H9 (cell line): ENCODE measurements at regions not wholly inside any gene's neighbourhood (a gene's known extent, or its start where the extent isn't known, plus 50 kb on each side); places are given as distances from the start of the nearest gene placed in this dataset.

Experiments used
- DNase-seq: peaks from one replicate; pipeline ENCODE4 v3.0.0-alpha.2; 2017
- H2AFZ ChIP-seq: one replicate; pipeline ENCODE4 v1.6.1; 2013; ENCODE audit warnings: mild to moderate bottlenecking, low read length, control low read depth, moderate library complexity
- H2AK5ac ChIP-seq: 2 replicates; pipeline ENCODE4 v1.6.1; 2013; ENCODE audit warnings: low read length, control low read depth, mixed read lengths; ENCODE audit not compliant: insufficient read length
- H2BK120ac ChIP-seq: one replicate; pipeline ENCODE4 v1.6.1; 2013; ENCODE audit warnings: low read depth, mild to moderate bottlenecking, low read length, control low read depth, inconsistent platforms; ENCODE audit not compliant: poor library complexity, severe bottlenecking
- H2BK12ac ChIP-seq: 2 replicates; pipeline ENCODE4 v1.6.1; 2013; ENCODE audit warnings: low read length, control low read depth, mixed read lengths, low read depth; ENCODE audit not compliant: insufficient read length
- H2BK15ac ChIP-seq: 2 replicates; pipeline ENCODE4 v1.6.1; 2013; ENCODE audit warnings: low read depth, low read length, control low read depth
- H2BK20ac ChIP-seq: one replicate; pipeline ENCODE4 v1.6.1; 2013; ENCODE audit warnings: low read depth, mild to moderate bottlenecking, low read length, control low read depth, inconsistent platforms; ENCODE audit not compliant: poor library complexity, severe bottlenecking
- H2BK5ac ChIP-seq: 2 replicates; pipeline ENCODE4 v1.6.1; 2013; ENCODE audit warnings: low read length, control low read depth, mixed read lengths; ENCODE audit not compliant: insufficient read length
- H3K14ac ChIP-seq: 2 replicates; pipeline ENCODE4 v1.6.1; 2013; ENCODE audit warnings: low read length, control low read depth; ENCODE audit not compliant: insufficient read depth
- H3K18ac ChIP-seq: 2 replicates; pipeline ENCODE4 v1.6.1; 2013; ENCODE audit warnings: low read depth, mild to moderate bottlenecking, mixed read lengths, low read length, control low read depth; ENCODE audit not compliant: insufficient read length
- H3K23ac ChIP-seq: 2 replicates; pipeline ENCODE4 v1.6.1; 2013; ENCODE audit warnings: low read length, control low read depth, mixed read lengths, low read depth; ENCODE audit not compliant: insufficient read length
- H3K23me2 ChIP-seq: 2 replicates; pipeline ENCODE4 v1.6.1; 2013; ENCODE audit warnings: low read depth, mild to moderate bottlenecking, mixed read lengths, low read length, control low read depth; ENCODE audit not compliant: insufficient read length, poor library complexity, severe bottlenecking
- H3K27ac ChIP-seq: 2 replicates; pipeline ENCODE4 v1.5.1; 2013; ENCODE audit warnings: low read length, control low read depth, mixed read lengths, low read depth; ENCODE audit not compliant: insufficient read length
- H3K27me3 ChIP-seq: 2 replicates; pipeline ENCODE4 v1.6.1; 2013; ENCODE audit warnings: low read length, control low read depth, inconsistent platforms; ENCODE audit not compliant: insufficient read depth
- H3K4ac ChIP-seq: 2 replicates; pipeline ENCODE4 v1.6.1; 2013; ENCODE audit warnings: low read depth, mild to moderate bottlenecking, control low read depth, inconsistent platforms, low read length, moderate library complexity
- H3K4me1 ChIP-seq: 2 replicates; pipeline ENCODE4 v1.6.1; 2013; ENCODE audit warnings: low read length, control low read depth, inconsistent platforms; ENCODE audit not compliant: insufficient read depth
- H3K4me2 ChIP-seq: 2 replicates; pipeline ENCODE4 v1.6.1; 2013; ENCODE audit warnings: low read length, control low read depth, mixed read lengths; ENCODE audit not compliant: insufficient read length, insufficient read depth
- H3K56ac ChIP-seq: 2 replicates; pipeline ENCODE4 v1.6.1; 2013; ENCODE audit warnings: low read depth, mild to moderate bottlenecking, mixed read lengths, low read length, control low read depth; ENCODE audit not compliant: insufficient read length
- H3K79me1 ChIP-seq: 2 replicates; pipeline ENCODE4 v1.6.1; 2013; ENCODE audit warnings: low read depth, mild to moderate bottlenecking, moderate library complexity, low read length, control low read depth, inconsistent platforms; ENCODE audit not compliant: insufficient read depth, poor library complexity, severe bottlenecking
- H3K79me2 ChIP-seq: 2 replicates; pipeline ENCODE4 v1.6.1; 2013; ENCODE audit warnings: low read length, control low read depth, inconsistent platforms; ENCODE audit not compliant: insufficient read depth
- H3K9ac ChIP-seq: 2 replicates; pipeline ENCODE4 v1.6.1; 2013; ENCODE audit warnings: low read length, control low read depth, mixed read lengths; ENCODE audit not compliant: insufficient read length; ENCODE audit errors: extremely low read depth
- H3K9me3 ChIP-seq: one replicate; pipeline ENCODE4 v1.6.1; 2013; ENCODE audit warnings: low read depth, low read length, inconsistent platforms; ENCODE audit not compliant: control insufficient read depth
- H3T11ph ChIP-seq: one replicate; pipeline ENCODE4 v1.6.1; 2013; ENCODE audit warnings: mild to moderate bottlenecking, low read length, control low read depth, inconsistent platforms
- H4K20me1 ChIP-seq: one replicate; pipeline ENCODE4 v1.6.1; 2013; ENCODE audit not compliant: control insufficient read depth, insufficient read length, insufficient read depth
- H4K5ac ChIP-seq: 2 replicates; pipeline ENCODE4 v1.6.1; 2013; ENCODE audit warnings: low read depth, mild to moderate bottlenecking, mixed read lengths, low read length, control low read depth; ENCODE audit not compliant: insufficient read length
- H4K8ac ChIP-seq: replicated peaks from 2 replicates; pipeline ENCODE4 v1.6.1; 2013; ENCODE audit warnings: low read length, control low read depth, mixed read lengths, low read depth; ENCODE audit not compliant: insufficient read length
- H4K91ac ChIP-seq: 2 replicates; pipeline ENCODE4 v1.6.1; 2013; ENCODE audit warnings: low read depth, mild to moderate bottlenecking, moderate library complexity, mixed read lengths, low read length, control low read depth; ENCODE audit not compliant: insufficient read length
- H3K27ac Mint-ChIP-seq, 3 experiments: 2 replicates in 2 of 3; 3 replicates in 1 of 3; pipeline ENCODE4 v1.8.0; 2020 to 2021; ENCODE audit warnings: mixed read lengths in 3 of 3, mild to moderate bottlenecking in 1 of 3, moderate library complexity in 1 of 3
- H3K27me3 Mint-ChIP-seq: 2 replicates; pipeline ENCODE4 v1.8.0; 2021; ENCODE audit warnings: low read depth, mild to moderate bottlenecking, moderate library complexity, mixed read lengths
- H3K36me3 Mint-ChIP-seq, 3 experiments: 2 replicates in 2 of 3; 3 replicates in 1 of 3; pipeline ENCODE4 v1.8.0; 2020 to 2021; ENCODE audit warnings: low read depth in 3 of 3, mixed read lengths in 3 of 3; ENCODE audit not compliant: insufficient read depth in 1 of 3
- H3K4me1 Mint-ChIP-seq, 2 experiments: 2 replicates each; pipeline ENCODE4 v1.8.0; 2020; ENCODE audit warnings: mixed read lengths in 2 of 2
- H3K4me3 Mint-ChIP-seq, 2 experiments: 2 replicates in 1 of 2; 3 replicates in 1 of 2; pipeline ENCODE4 v1.8.0; 2020 to 2021; ENCODE audit warnings: mild to moderate bottlenecking in 2 of 2, mixed read lengths in 2 of 2, moderate library complexity in 1 of 2
- H3K9me3 Mint-ChIP-seq, 2 experiments: 2 replicates in 1 of 2; 3 replicates in 1 of 2; pipeline ENCODE4 v1.8.0; 2020; ENCODE audit warnings: mild to moderate bottlenecking in 2 of 2, mixed read lengths in 2 of 2, moderate library complexity in 1 of 2
- CTCF ChIP-seq: fragments of 200-600 bp; sonication (generic); conservative IDR thresholded peaks from 3 replicates; pipeline ENCODE4 v1.8.0; 2021; ENCODE audit warnings: antibody characterized with exemption, mild to moderate bottlenecking
- WGBS: extraction: QIAGEN DNeasy Blood & Tissue Kit; methylation state at CpG from one replicate; pipeline ENCODE4 v1.1.7; 2013; ENCODE audit warnings: missing lambda C conversion rate, low lambda C conversion rate, mixed read lengths; ENCODE audit not compliant: insufficient read length; ENCODE audit errors: extremely low coverage; 5-methylcytosine and 5-hydroxymethylcytosine counted together

- Histone ChIP-seq H3K4me1 (peaks cover 4% of the 10 kb centered on the region), H2BK120ac (no peak overlapping the region), H4K91ac (no peak overlapping the region), H2BK12ac (no peak overlapping the region), H2AK5ac (no peak overlapping the region), H2BK20ac (no peak overlapping the region), H3T11ph (no peak overlapping the region), H3K18ac (no peak overlapping the region), H3K9ac (no peak overlapping the region), H3K4ac (no peak overlapping the region), H3K23me2 (no peaks in the 10 kb centered on the region), H3K79me2 (no peaks in the 10 kb centered on the region), H4K5ac (no peak overlapping the region), H3K56ac (no peak overlapping the region), H3K23ac (no peak overlapping the region), H2AFZ (no peak overlapping the region), H3K9me3 (no peaks in the 10 kb centered on the region), H3K27ac (no peak overlapping the region), H3K79me1 (no peaks in the 10 kb centered on the region), H4K20me1 (no peaks in the 10 kb centered on the region), H4K8ac (no peak overlapping the region), H2BK15ac (no peak overlapping the region), H3K4me2 (no peak overlapping the region), H3K14ac (no peak overlapping the region), H2BK5ac (no peak overlapping the region), H3K27me3 (no peaks in the 10 kb centered on the region)
- no peaks in the 10 kb centered on the region for H3K36me3 Mint-ChIP-seq
- no peaks in the 10 kb centered on the region; a peak in 1 of 4 replicates for H3K4me1 Mint-ChIP-seq
- no peak for TF ChIP-seq CTCF
- WGBS = no CpG with 5 or more reads among the region's 1 CpG
- H3K9me3 Mint-ChIP-seq = no peaks in the 10 kb centered on the region
- no peak overlapping the region for H3K4me3 Mint-ChIP-seq
- no peaks in the 10 kb centered on the region for H3K27me3 Mint-ChIP-seq
- no peak overlapping the region for H3K27ac Mint-ChIP-seq
- DNase-seq = no peak
Measured at GRCh38 chr10:9291081-9291480, 1236.6 kb downstream of the GATA3 start.
